Endothelial cell of umbilical vein (primary cell): ENCODE measurements at regions not wholly inside any gene's neighbourhood (a gene's known extent, or its start where the extent isn't known, plus 50 kb on each side); places are given as distances from the start of the nearest gene placed in this dataset.

Experiments
- EZH2 ChIP-seq: IDR thresholded peaks from 2 replicates; pipeline ENCODE4 v1.6.1; 2012; ENCODE audit warnings: borderline replicate concordance, low read depth, mild to moderate bottlenecking, moderate library complexity, low read length, inconsistent platforms; ENCODE audit not compliant: severe bottlenecking
- JUN ChIP-seq: IDR thresholded peaks from 2 replicates; pipeline ENCODE4 v1.6.1; 2011; ENCODE audit warnings: borderline replicate concordance, low read depth; ENCODE audit not compliant: insufficient read length, insufficient read depth
- MYC ChIP-seq: IDR thresholded peaks from one replicate; pipeline ENCODE4 v1.6.1; 2011; ENCODE audit warnings: mild to moderate bottlenecking, low read depth, low read length
- POLR2A ChIP-seq: IDR thresholded peaks from 2 replicates; pipeline ENCODE4 v1.6.1; 2012; ENCODE audit warnings: low read depth, mild to moderate bottlenecking, control low read depth, low read length
- POLR2AphosphoS5 ChIP-seq: IDR thresholded peaks from 2 replicates; pipeline ENCODE4 v1.6.1; 2012; ENCODE audit warnings: low read depth, mild to moderate bottlenecking, control low read depth, low read length, moderate library complexity; ENCODE audit not compliant: insufficient read depth
- TF ChIP-seq, protein P1 (sequence below), 2 donors: IDR thresholded peaks; 1 replicate in 1 of 2; 2 replicates in 1 of 2; pipeline ENCODE4 v1.5.1; 2011; ENCODE audit warnings: low read length in 2 of 2, mild to moderate bottlenecking in 2 of 2, moderate library complexity in 2 of 2, control low read depth in 1 of 2, inconsistent platforms in 1 of 2, low read depth in 1 of 2; ENCODE audit not compliant: insufficient read depth in 1 of 2; ENCODE audit errors: extremely low read depth in 1 of 2
- TF ChIP-seq, protein P2 (sequence below): IDR thresholded peaks from 2 replicates; pipeline ENCODE4 v1.6.1; 2011; ENCODE audit not compliant: insufficient read depth, insufficient read length

DNA sequence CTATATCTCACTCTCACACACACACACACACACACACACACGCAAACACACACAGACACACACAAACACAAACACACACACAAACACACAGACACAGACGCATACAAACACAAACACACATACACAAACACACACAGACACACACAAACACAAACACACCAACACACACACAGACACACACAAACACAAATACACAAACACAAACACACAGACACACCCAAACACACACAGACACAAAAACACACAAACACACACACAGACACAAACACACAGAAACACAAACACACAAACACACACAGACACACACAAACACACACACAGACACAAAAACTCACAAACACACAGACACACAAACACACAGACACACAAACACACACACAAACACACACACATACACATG, 329.0 kb downstream of the ZNF536 start:
- TF ChIP-seq, protein P1, sequence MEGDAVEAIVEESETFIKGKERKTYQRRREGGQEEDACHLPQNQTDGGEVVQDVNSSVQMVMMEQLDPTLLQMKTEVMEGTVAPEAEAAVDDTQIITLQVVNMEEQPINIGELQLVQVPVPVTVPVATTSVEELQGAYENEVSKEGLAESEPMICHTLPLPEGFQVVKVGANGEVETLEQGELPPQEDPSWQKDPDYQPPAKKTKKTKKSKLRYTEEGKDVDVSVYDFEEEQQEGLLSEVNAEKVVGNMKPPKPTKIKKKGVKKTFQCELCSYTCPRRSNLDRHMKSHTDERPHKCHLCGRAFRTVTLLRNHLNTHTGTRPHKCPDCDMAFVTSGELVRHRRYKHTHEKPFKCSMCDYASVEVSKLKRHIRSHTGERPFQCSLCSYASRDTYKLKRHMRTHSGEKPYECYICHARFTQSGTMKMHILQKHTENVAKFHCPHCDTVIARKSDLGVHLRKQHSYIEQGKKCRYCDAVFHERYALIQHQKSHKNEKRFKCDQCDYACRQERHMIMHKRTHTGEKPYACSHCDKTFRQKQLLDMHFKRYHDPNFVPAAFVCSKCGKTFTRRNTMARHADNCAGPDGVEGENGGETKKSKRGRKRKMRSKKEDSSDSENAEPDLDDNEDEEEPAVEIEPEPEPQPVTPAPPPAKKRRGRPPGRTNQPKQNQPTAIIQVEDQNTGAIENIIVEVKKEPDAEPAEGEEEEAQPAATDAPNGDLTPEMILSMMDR (IDR thresholded peaks at IDR 0.05; ENCODE audit: extremely low read depth in 1 of 2, insufficient read depth in 1 of 2, low read depth in 1 of 2, low read length in 2 of 2) = no peak
- no peak for TF ChIP-seq POLR2A
- TF ChIP-seq JUN = no peak
- no peak for TF ChIP-seq EZH2
- no peak for TF ChIP-seq POLR2AphosphoS5
- TF ChIP-seq, protein P2, sequence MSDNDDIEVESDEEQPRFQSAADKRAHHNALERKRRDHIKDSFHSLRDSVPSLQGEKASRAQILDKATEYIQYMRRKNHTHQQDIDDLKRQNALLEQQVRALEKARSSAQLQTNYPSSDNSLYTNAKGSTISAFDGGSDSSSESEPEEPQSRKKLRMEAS = no peak
- no peak for TF ChIP-seq MYC
